GM18505 (cell line): ENCODE measurements at regions not wholly inside any gene's neighbourhood (a gene's known extent, or its start where the extent isn't known, plus 50 kb on each side); places are given as distances from the start of the nearest gene placed in this dataset.

Experiments
- ATAC-seq: cut with Tn5 transposase; IDR thresholded peaks from one replicate; pipeline ENCODE4 v1.9.1; 2021; ENCODE audit not compliant: unreplicated experiment
- POLR2A ChIP-seq: IDR thresholded peaks from 4 replicates; pipeline ENCODE4 v1.6.1; 2011; ENCODE audit warnings: borderline replicate concordance; ENCODE audit not compliant: insufficient read depth, insufficient read length; ENCODE audit errors: extremely low read depth

DNA sequence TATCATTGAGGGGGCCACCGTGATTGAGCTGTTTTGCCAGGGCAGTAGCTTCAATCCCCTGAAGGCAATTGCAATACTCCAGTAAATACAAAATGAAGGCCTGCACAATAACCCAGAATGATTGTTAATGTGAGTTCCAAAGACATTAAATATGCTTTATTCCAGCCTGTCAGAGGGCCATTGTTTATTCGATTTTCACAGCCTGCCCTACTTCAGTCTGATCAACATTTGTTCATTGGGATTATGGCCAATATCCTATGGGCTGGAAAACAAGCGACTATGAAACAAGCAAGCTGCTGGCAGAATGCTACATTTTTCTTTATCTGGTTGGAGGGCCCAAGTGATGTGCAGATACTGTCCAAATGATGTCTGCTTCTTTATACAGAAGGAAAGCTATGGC is 543.1 kb downstream of the TLE1 start:
- ATAC-seq: no peak
- TF ChIP-seq POLR2A: no peak

GRCh38 chr9:81145331-81145963 is 543.9 kb downstream of the TLE1 start:
- no peak for TF ChIP-seq POLR2A
- no peak for ATAC-seq

- no peak for ATAC-seq
These were observed 547.4 kb downstream of the TLE1 start for GRCh38 chr9:81141961-81142360.

GRCh38 chr9:81137976-81138568 is 551.3 kb downstream of the TLE1 start:
- no peak for ATAC-seq
- TF ChIP-seq POLR2A: no peak

More at GRCh38 chr9:81141961-81142360, 547.4 kb downstream of the TLE1 start:
- TF ChIP-seq POLR2A: no peak

GRCh38 chr9:81132796-81133195 is 556.6 kb downstream of the TLE1 start:
- ATAC-seq: no peak
- no peak for TF ChIP-seq POLR2A

GRCh38 chr9:81132318-81132717 is 557.0 kb downstream of the TLE1 start:
- no peak for TF ChIP-seq POLR2A
- no peak for ATAC-seq

DNA sequence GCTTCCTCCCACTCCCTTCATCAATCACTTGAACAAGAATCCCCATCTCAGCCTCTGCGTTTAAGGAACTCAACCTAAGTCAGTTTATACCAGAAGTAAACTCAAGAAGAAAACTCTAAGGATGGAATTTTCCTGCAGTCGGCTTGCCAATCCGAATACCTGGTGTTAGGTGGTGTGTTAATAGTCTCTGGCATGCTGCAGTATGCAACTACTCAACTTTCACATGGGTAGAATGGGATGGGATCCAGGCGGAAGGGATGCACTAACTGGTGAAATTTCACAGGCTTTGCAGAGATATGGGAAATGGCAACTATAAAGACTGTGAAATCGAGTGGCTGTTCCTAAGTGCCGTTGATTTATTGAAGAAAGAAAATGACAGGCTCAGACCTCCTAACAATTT is 560.6 kb downstream of the TLE1 start:
- no peak for ATAC-seq
- no peak for TF ChIP-seq POLR2A

DNA sequence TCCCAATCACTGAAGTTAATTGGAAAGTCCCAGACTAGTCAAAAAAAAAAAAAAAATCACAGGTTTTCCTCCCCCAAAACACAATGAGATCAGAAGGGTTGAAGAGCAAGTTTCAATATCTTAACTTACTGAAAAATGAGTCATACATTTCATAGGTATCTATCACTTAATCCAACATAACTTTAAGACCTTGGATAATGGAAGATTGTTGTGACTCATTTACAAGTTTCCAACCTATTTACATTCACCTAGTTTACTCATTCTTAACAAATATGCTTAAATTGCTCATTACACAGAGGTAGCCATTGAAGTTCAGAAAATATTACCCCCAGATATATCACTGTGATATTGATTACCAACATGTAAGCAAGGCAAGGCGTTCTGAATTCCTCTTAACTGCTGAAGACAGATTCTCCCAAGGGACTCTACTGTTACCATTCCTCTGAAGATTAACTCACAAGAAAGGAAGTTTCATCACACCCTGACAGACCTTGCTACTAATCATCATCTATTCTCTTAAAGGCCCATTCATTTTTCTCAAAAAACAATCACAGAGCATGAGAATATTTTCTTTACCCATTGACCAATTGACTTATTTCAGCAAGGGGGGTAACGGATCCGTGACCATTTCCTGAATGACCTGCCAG is 563.8 kb downstream of the TLE1 start:
- no peak for TF ChIP-seq POLR2A
- no peak for ATAC-seq

DNA sequence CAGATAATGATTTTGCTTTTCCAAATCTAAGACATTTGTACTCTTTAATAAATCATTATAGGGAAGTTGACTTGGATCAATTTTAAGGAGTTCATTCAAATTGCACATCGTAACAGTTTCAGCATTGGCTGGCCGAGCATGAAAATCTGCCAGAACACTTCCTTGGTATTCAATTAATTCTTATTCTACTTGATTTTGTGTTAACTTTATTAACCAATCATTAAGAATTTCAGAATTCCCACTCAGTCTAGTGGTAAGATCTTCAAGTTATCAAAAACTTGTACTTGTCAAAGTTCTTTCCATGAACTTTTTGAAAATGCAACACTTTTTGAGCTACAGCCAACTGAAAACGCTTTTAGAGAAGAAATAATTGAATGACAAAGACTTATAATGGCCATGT is 565.8 kb downstream of the TLE1 start:
- no peak for TF ChIP-seq POLR2A
- ATAC-seq: no peak

DNA sequence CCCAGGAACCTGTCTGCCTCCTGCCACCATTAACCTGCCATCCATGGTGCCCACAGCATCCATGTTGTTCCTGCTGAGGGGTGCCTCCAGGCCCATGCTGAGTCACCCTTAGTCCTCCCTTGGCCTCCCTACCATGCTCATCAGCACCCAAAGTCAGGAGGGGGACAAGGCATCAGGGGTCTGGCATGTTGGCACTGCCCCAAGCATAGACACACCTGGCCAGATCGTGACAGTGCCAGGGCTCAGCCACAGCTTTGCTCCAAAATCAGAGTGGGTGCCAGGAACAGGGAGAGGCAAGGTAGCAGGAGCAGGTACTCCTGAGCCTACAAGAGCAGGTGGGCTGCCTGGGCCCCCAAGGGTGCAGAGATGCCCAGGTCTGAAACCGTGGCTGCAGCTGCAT is 566.6 kb downstream of the TLE1 start:
- TF ChIP-seq POLR2A: no peak
- ATAC-seq: no peak

GRCh38 chr9:81119591-81119990 is 569.8 kb downstream of the TLE1 start:
- TF ChIP-seq POLR2A: no peak
- ATAC-seq: no peak

- no peak for TF ChIP-seq POLR2A
- no peak for ATAC-seq
These were observed 570.9 kb downstream of the TLE1 start for GRCh38 chr9:81118416-81118815.

- TF ChIP-seq POLR2A: no peak
- ATAC-seq: no peak
These were observed 572.8 kb downstream of the TLE1 start for GRCh38 chr9:81116340-81117137.
